ENCODE measurements at regions not wholly inside any gene's neighbourhood (a gene's known extent, or its start where the extent isn't known, plus 50 kb on each side); places are given as distances from the start of the nearest gene placed in this dataset.

GRCh38 chr10:65314253-65314652 is 1611.6 kb upstream of the LRRTM3 start:
- DNase-seq (ENCODE audit: low read depth in 3 of 3, low spot score in 1 of 3): no peak

- DNase-seq (ENCODE audit: low read depth in 3 of 3, low spot score in 1 of 3): no peak
Observed at GRCh38 chr10:65319493-65319892, 1606.3 kb upstream of the LRRTM3 start.

- DNase-seq (ENCODE audit: low read depth in 3 of 3, low spot score in 1 of 3): no peak
Observed at GRCh38 chr10:65320236-65321026, 1605.4 kb upstream of the LRRTM3 start.

- DNase-seq (ENCODE audit: low read depth in 3 of 3, low spot score in 1 of 3): no peak
Observed at GRCh38 chr10:65323802-65324201, 1602.0 kb upstream of the LRRTM3 start.

GRCh38 chr10:65325913-65326312 is 1599.9 kb upstream of the LRRTM3 start:
- no peak for DNase-seq (ENCODE audit: low read depth in 3 of 3, low spot score in 1 of 3)

GRCh38 chr10:65328486-65328885 is 1597.3 kb upstream of the LRRTM3 start:
- DNase-seq (ENCODE audit: low read depth in 3 of 3, low spot score in 1 of 3): no peak

GRCh38 chr10:65335311-65335710 is 1590.5 kb upstream of the LRRTM3 start:
- DNase-seq (ENCODE audit: low read depth in 3 of 3, low spot score in 1 of 3): no peak

- DNase-seq (ENCODE audit: low read depth in 3 of 3, low spot score in 1 of 3): no peak
Observed at GRCh38 chr10:65340340-65340739, 1585.5 kb upstream of the LRRTM3 start.

- no peak for DNase-seq (ENCODE audit: low read depth in 3 of 3, low spot score in 1 of 3)
Observed at GRCh38 chr10:65341323-65341925, 1584.4 kb upstream of the LRRTM3 start.

- no peak for DNase-seq (ENCODE audit: low read depth in 3 of 3, low spot score in 1 of 3)
Observed at GRCh38 chr10:65342245-65342644, 1583.6 kb upstream of the LRRTM3 start.

- DNase-seq (ENCODE audit: low read depth in 3 of 3, low spot score in 1 of 3): no peak
Observed at GRCh38 chr10:65346466-65346865, 1579.4 kb upstream of the LRRTM3 start.

- DNase-seq (ENCODE audit: low read depth in 3 of 3, low spot score in 1 of 3): no peak
Observed at GRCh38 chr10:65348637-65349036, 1577.2 kb upstream of the LRRTM3 start.

GRCh38 chr10:65350611-65351010 is 1575.2 kb upstream of the LRRTM3 start:
- no peak for DNase-seq (ENCODE audit: low read depth in 3 of 3, low spot score in 1 of 3)

GRCh38 chr10:65355141-65355680 is 1570.6 kb upstream of the LRRTM3 start:
- no peak for DNase-seq (ENCODE audit: low read depth in 3 of 3, low spot score in 1 of 3)

- DNase-seq (ENCODE audit: low read depth in 3 of 3, low spot score in 1 of 3): no peak
Observed at GRCh38 chr10:65358565-65358964, 1567.3 kb upstream of the LRRTM3 start.

- no peak for DNase-seq (ENCODE audit: low read depth in 3 of 3, low spot score in 1 of 3)
Observed at GRCh38 chr10:65360497-65360896, 1565.3 kb upstream of the LRRTM3 start.

- DNase-seq (ENCODE audit: low read depth in 3 of 3, low spot score in 1 of 3): no peak
Observed at GRCh38 chr10:65365878-65366277, 1560.0 kb upstream of the LRRTM3 start.

GRCh38 chr10:65367706-65368105 is 1558.1 kb upstream of the LRRTM3 start:
- no peak for DNase-seq (ENCODE audit: low read depth in 3 of 3, low spot score in 1 of 3)

GRCh38 chr10:65375528-65375927 is 1550.3 kb upstream of the LRRTM3 start:
- DNase-seq (ENCODE audit: low read depth in 3 of 3, low spot score in 1 of 3): no peak

GRCh38 chr10:65377687-65378086 is 1548.1 kb upstream of the LRRTM3 start:
- DNase-seq (ENCODE audit: low read depth in 3 of 3, low spot score in 1 of 3): no peak

GRCh38 chr10:65394502-65395297 is 1531.1 kb upstream of the LRRTM3 start:
- no peak for DNase-seq (ENCODE audit: low read depth in 3 of 3, low spot score in 1 of 3)

GRCh38 chr10:65395631-65396030 is 1530.2 kb upstream of the LRRTM3 start:
- DNase-seq (ENCODE audit: low read depth in 3 of 3, low spot score in 1 of 3): no peak

Data from stimulated activated CD4-positive, alpha-beta T cell treated with anti-CD3 and anti-CD28 coated beads, TNF-alpha, amount 100 ng/mL, for 1 hour (primary cell).